ENCODE measurements at regions not wholly inside any gene's neighbourhood (a gene's known extent, or its start where the extent isn't known, plus 50 kb on each side); places are given as distances from the start of the nearest gene placed in this dataset.

GRCh38 chr5:155418960-155419579, 405.5 kb downstream of the KIF4B start:
- in situ Hi-C loops (cut with HindIII; ENCODE audit: low pct_ligation_motif_present, low sequenced_read_pairs) = no loop called here
- no peak for TF ChIP-seq CTCF (IDR thresholded peaks at IDR 0.05; ENCODE audit: low read depth, low read length, missing control alignments)
- Histone ChIP-seq H3K27ac (no peak overlapping the region), H3K27me3 (replicated peaks) (no peaks in the 10 kb centered on the region), H3K36me3 (replicated peaks) (no peaks in the 10 kb centered on the region), H3K4me3 (ENCODE audit: low read depth, low read length) (no peak overlapping the region)
- DNase-seq = no peak

- no peak for DNase-seq
- no peak for TF ChIP-seq CTCF (IDR thresholded peaks at IDR 0.05; ENCODE audit: low read depth, low read length, missing control alignments)
- no peaks in the 10 kb centered on the region for H3K36me3 ChIP-seq (replicated peaks)
- H3K4me3 ChIP-seq (ENCODE audit: low read depth, low read length) = no peak overlapping the region
- H3K27ac ChIP-seq = no peak overlapping the region
- H3K27me3 ChIP-seq (replicated peaks) = no peaks in the 10 kb centered on the region
- in situ Hi-C loops (cut with HindIII; ENCODE audit: low pct_ligation_motif_present, low sequenced_read_pairs) = no loop called here
Observed at GRCh38 chr5:155430192-155430591, 416.6 kb downstream of the KIF4B start.

- Histone ChIP-seq H3K4me3 (ENCODE audit: low read depth, low read length) (no peak overlapping the region), H3K36me3 (replicated peaks) (no peaks in the 10 kb centered on the region), H3K27ac (no peak overlapping the region), H3K27me3 (replicated peaks) (no peaks in the 10 kb centered on the region)
- in situ Hi-C loops (cut with HindIII; ENCODE audit: low pct_ligation_motif_present, low sequenced_read_pairs) = no loop called here
- DNase-seq = no peak
- no peak for TF ChIP-seq CTCF (IDR thresholded peaks at IDR 0.05; ENCODE audit: low read depth, low read length, missing control alignments)
Observed at GRCh38 chr5:155434267-155434666, 420.7 kb downstream of the KIF4B start.

GRCh38 chr5:155434681-155435080, 421.1 kb downstream of the KIF4B start:
- in situ Hi-C loops (cut with HindIII; ENCODE audit: low pct_ligation_motif_present, low sequenced_read_pairs) = no loop called here
- H3K36me3 ChIP-seq (replicated peaks) = no peaks in the 10 kb centered on the region
- H3K4me3 ChIP-seq (ENCODE audit: low read depth, low read length) = no peak overlapping the region
- DNase-seq = no peak
- H3K27ac ChIP-seq = no peak overlapping the region
- no peak for TF ChIP-seq CTCF (IDR thresholded peaks at IDR 0.05; ENCODE audit: low read depth, low read length, missing control alignments)
- no peaks in the 10 kb centered on the region for H3K27me3 ChIP-seq (replicated peaks)

- Histone ChIP-seq H3K27me3 (replicated peaks) (no peaks in the 10 kb centered on the region), H3K27ac (no peak overlapping the region), H3K4me3 (ENCODE audit: low read depth, low read length) (no peak overlapping the region), H3K36me3 (replicated peaks) (no peaks in the 10 kb centered on the region)
- DNase-seq = no peak
- in situ Hi-C loops (cut with HindIII; ENCODE audit: low pct_ligation_motif_present, low sequenced_read_pairs) = no loop called here
- no peak for TF ChIP-seq CTCF (IDR thresholded peaks at IDR 0.05; ENCODE audit: low read depth, low read length, missing control alignments)
Observed at GRCh38 chr5:155441849-155442248, 428.3 kb downstream of the KIF4B start.

GRCh38 chr5:155451106-155451505, 437.6 kb downstream of the KIF4B start:
- in situ Hi-C loops (cut with HindIII; ENCODE audit: low pct_ligation_motif_present, low sequenced_read_pairs) = no loop called here
- H3K27me3 ChIP-seq (replicated peaks) = no peaks in the 10 kb centered on the region
- no peak for TF ChIP-seq CTCF (IDR thresholded peaks at IDR 0.05; ENCODE audit: low read depth, low read length, missing control alignments)

More at GRCh38 chr5:155451106-155451505, 437.6 kb downstream of the KIF4B start:
- H3K4me3 ChIP-seq (ENCODE audit: low read depth, low read length) = no peak overlapping the region
- H3K27ac ChIP-seq = no peak overlapping the region
- DNase-seq = no peak
- no peaks in the 10 kb centered on the region for H3K36me3 ChIP-seq (replicated peaks)
